ENCODE measurements at regions not wholly inside any gene's neighbourhood (a gene's known extent, or its start where the extent isn't known, plus 50 kb on each side); places are given as distances from the start of the nearest gene placed in this dataset.
"Not testable (repeated sequence)": the region's sequence is repeated elsewhere in the genome, so short reads cannot be mapped to it uniquely, and the experiment has no call there.

- no peak for DNase-seq
Measured at GRCh38 chrX:39779952-39780783, 317.6 kb downstream of the BCOR start.

GRCh38 chrX:39782276-39782675, 315.5 kb downstream of the BCOR start:
- no peak for DNase-seq

DNA sequence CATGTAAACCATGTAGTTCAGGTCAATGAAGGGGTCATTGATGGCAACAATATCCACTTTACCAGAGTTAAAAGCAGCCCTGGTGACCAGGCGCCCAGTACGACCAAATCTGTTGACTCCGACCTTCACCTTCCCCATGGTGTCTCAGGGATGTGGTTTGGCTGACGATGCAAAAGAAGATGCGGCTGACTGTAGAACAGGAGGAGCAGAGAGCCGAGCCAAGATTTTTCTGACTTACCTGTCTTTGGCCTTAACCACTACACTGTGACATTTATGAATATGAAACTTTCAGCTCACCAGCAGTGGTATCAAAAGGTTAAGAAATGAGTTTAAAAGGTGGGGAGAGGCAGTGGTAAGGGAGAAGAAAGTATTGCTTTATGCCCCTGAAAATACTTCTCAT, 309.8 kb downstream of the BCOR start:
- no peak for DNase-seq

DNA sequence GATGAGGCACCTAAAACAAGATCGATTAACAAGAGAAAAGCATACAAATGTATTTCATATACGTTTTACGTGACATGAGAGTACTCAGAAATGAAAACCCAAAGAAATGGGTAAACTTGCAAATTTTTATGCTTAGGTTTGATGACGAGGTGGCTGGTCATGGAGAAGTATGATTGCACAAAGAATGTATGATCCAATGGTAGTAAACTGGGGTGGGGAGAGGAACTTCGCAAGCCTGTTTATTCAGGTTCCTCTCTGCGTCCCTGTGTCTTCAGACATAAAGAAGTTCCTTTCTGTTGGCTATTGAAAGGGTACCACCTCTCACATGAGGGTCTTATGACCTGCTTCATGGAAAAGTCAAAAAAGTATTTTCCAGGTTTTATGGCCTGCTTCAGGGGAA, 309.2 kb downstream of the BCOR start:
- DNase-seq = no peak

GRCh38 chrX:39791691-39792090, 306.1 kb downstream of the BCOR start:
- no peak for DNase-seq

DNA sequence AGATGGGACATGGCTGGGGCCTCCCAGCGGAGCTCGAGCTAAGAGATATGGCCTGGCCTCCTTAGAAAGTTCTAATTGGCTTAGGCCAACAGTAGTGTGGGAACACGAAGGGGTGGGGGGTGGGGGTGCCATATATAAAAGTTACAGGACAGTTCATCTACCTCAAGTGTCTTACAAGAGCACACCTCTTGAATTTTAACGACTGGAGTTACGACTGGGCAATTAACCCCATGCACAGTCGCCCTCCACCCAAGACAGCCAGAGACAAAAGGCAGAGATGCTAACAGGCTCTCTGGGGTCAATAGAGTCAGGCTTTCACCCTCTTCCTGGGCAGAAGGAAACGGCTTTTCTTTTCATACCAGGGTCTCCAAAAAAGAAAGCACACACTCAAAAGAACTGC, 302.2 kb downstream of the BCOR start:
- no peak for DNase-seq

DNA sequence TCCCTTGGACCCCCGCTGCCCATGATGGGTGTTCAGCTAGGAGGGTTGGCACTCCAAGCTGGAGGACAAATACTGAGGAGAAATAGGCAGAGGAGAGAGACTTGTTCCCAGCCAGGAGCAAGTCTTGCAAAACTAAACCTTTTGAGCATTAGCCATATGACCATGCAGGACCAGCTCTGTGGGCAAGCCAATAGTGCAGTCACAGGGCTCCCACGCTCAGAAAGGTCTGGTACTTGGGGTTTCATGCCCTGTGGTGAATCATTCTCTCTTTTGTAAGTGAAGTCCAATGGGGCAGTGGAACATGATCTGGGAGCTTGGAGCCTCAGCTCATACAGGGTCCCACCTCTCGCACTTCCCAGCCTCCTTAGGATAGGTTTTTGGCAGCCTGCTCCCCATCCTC, 300.9 kb downstream of the BCOR start:
- no peak for DNase-seq

- not testable (repeated sequence) for DNase-seq
Measured at GRCh38 chrX:39798488-39798887, 299.3 kb downstream of the BCOR start.

DNA sequence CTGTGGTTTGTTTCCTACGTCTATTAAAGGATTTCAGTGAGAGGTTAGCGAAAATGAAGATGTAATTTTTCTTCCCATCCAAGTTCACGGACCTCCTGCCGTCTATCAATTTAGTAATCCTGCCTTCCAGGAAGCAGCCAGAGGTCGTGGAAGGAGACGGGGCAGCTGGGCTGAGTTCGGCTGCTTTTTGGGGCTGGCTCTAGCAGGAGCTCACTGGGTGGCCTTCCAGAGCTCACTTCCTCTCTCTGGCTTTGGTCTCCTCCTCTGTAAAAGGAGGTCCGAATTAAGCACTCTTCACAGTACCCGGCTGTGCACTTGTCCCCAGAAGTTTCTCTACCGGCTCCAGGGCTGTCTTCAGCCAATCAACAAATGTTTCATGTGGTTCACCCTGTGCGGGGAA, 295.4 kb downstream of the BCOR start:
- no peak for DNase-seq

DNA sequence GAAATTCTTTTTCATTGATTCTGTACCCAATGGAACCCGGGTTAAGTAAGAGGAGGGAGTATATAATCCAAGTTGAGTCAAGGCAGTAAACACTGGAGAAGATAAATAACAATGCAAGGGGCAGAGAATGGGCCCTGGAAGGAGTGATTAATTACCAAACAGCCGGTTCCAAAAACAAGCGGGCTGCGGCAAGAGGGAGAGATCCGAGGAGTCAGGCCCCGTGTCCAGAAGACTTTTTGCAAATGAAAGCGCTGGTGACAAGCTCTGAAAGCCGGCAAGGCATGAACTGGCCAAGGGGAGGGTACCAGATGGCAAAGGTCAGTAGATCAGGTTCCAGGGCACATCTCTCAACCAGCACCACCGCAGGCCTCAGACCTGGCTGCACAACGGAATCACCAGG, 294.9 kb downstream of the BCOR start:
- no peak for DNase-seq

- no peak for DNase-seq
Measured at GRCh38 chrX:39805022-39805421, 292.7 kb downstream of the BCOR start.

GRCh38 chrX:39805825-39806224, 291.9 kb downstream of the BCOR start:
- no peak for DNase-seq

- no peak for DNase-seq
Measured at GRCh38 chrX:39808471-39808917, 289.3 kb downstream of the BCOR start.

GRCh38 chrX:39809331-39809730, 288.4 kb downstream of the BCOR start:
- no peak for DNase-seq

- DNase-seq = no peak
Measured at GRCh38 chrX:39810901-39811300, 286.9 kb downstream of the BCOR start.

GRCh38 chrX:39811376-39811775, 286.4 kb downstream of the BCOR start:
- no peak for DNase-seq

DNA sequence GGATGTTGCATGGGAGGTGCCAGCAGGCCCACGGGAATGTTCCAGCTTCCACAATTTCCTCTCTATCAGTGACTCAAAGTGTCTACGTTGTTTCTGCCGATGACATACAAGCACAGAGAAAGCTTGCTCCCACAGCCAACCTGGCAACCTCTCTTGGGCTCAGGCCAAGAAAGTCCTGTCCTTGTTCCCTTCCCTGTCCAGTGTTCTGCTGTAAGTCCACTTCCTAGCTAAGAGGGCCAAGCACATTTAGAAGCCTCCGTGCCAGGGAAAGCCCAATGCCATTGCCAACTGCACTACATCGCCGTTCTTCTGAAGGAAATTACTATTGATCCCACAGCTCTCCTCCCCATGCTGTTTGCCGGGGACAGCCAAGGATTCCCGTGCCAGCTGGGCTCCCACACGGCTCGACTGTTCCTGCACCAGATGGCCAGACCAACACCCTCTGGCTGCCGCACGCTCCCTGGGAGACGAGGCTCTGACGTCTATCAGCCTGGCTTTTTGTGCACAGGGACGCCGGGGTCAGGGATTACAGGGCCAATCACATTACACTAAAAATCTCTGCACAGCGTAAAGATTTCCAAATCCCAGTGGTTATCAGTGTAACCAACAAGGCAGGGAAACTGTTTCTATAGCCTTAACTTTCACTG, 284.0 kb downstream of the BCOR start:
- DNase-seq = no peak

DNA sequence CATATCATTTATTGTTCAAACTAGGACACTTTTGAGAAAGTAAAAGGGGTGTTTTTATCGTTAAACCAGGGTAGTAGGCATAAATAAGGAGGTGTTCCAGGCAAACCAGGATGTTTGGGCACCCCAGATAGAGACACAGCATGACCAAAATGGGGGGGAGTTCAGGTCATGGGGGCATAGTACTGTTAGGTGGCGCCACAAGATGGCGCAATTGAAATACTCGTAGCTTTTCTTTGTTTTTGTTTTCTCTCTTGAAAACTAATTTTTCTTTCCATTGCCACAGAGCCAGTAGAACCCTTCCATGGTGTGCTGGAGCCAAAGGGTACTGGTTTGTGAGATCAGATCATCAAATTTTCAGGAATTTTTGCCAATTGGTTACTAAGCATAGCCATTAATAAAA, 283.4 kb downstream of the BCOR start:
- peak; percentile 32 for DNase-seq

GRCh38 chrX:39815631-39816030, 282.1 kb downstream of the BCOR start:
- peak; percentile 99 for DNase-seq

GRCh38 chrX:39816871-39817731, 280.7 kb downstream of the BCOR start:
- peak; percentile 67 for DNase-seq

- no peak for DNase-seq
Measured at GRCh38 chrX:39817754-39818470, 279.8 kb downstream of the BCOR start.

DNA sequence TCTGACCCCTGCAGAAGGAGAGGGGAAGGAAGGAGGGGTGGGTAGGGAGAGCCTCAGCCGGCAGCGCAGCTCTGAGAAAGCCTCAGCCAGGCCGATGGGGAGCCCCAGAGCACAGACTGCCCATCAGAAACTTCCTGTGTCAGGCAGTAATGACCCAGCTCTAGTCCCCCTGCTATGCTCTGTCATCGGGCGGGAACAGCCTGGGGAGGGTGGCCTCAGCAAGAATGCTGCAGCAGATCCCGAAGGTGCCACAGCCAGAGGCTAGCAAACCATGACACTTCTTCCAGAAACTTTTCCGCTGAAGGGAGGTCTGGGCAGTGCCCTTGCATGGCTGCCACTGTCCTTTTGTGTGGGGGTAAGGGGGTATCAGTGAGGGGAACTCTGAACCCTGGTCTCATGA, 279.0 kb downstream of the BCOR start:
- no peak for DNase-seq
